NCI-H510A treated with DMSO at 0.1 percent for 48 hours (cell line): ENCODE measurements at regions not wholly inside any gene's neighbourhood (a gene's known extent, or its start where the extent isn't known, plus 50 kb on each side); places are given as distances from the start of the nearest gene placed in this dataset.
"Not testable (repeated sequence)": the region's sequence is repeated elsewhere in the genome, so short reads cannot be mapped to it uniquely, and the experiment has no call there.

Experiments
- DNase-seq: peaks from one replicate; lab custom pipeline; 2025; lab: John Stamatoyannopoulos, UW

DNA sequence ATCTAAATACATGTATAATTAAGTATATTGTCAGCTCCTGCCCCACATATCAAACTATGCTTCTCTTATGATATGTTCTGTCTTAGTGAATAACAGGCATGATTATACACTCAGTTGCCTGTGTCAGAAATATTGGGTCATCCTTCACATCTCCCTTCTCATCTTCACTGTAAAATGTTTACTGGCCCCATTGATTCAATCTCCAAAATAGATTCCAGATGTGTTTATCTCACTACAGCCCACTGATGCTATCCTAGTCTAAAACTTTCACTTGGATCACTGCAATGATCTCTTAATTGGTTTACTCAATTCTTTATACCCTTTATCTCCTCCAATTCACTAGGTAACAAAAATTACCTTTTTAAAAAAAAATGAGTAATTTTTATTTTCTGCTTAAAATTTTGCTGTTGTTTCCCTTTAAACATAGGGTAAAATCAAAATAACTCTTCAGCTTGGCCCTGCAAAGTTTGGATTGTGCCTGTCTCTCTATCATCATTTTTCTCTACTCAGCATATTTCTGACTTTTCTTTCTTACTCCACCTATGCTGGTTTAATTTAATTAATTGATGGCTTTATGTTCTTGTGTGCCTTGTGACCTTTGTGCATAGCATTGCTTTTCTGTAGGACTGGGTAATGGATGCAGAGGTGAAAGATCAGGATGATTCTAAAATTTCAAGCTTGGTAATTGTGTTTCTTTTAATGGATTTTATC lies 233.9 kb upstream of the FOXP2 start:
- DNase-seq = no peak

DNA sequence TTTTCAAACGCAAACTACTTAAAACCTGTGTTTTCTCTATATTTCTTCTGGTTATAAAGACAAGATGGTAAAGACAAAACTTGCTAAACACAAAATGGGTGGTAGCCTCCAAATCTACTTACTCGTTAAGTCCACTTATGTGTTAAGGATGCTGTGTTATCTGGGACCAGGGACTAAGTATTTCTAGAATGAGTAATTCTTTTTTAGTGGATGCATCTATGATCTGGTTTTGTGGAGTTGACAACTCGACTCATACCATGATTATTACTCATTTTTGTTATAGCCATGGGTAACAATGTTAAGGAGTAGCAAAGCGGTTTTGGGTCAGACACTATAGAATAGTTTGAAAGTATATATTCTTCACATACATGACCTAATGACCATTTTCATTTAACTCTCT lies 239.5 kb upstream of the FOXP2 start:
- no peak for DNase-seq

DNA sequence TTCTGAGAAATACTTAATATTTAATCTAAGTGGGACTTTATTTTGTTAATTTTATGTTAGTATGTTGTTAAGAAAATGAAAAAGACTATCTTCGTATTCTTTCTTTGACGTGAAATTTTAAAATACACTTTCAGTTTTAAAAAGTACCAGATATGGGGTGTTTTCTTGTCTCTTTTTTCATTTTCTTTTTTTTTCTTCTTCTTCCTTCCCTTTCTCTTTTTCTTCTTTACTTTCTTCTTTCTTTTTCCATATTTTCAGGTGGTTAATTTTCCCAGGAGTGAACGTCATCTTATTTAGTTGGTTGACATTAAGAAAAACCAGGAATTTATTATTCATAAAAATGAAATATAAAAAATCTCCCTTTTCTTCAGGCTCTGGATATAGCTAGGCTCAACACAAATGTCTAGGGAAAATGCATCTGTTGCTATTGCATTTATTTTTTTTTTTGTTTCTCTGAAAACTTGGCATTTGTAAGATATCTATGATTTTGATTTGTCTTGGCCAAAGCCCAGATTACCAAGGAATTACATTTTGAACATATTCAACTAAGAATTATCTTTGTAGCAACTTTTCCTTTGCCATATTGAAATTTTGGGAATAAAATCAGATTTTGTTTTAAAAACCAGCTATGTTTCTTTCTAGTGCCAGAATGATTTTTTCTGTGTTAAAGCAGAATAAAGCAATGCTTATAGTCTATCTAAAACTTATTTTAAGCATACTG lies 241.3 kb upstream of the FOXP2 start:
- no peak for DNase-seq

DNA sequence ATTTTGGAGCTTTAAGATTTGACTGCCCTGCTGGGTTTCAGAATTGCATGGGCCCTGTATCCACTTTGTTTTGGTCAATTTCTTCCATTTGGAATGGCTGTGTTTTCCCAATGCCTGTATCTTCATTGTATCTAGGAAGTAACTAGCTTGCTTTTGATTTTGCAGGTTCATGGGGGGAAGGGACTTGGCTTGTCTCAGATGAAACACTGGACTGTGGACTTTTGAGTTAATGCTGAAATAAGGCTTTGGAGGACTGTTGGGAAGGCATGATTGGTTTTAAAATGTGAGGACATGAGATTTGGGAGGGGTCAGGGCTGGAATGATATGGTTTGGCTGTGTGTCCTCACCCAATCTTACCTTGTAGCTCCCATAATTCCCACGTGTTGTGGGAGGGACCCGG lies 245.2 kb upstream of the FOXP2 start:
- not testable (repeated sequence) for DNase-seq

DNA sequence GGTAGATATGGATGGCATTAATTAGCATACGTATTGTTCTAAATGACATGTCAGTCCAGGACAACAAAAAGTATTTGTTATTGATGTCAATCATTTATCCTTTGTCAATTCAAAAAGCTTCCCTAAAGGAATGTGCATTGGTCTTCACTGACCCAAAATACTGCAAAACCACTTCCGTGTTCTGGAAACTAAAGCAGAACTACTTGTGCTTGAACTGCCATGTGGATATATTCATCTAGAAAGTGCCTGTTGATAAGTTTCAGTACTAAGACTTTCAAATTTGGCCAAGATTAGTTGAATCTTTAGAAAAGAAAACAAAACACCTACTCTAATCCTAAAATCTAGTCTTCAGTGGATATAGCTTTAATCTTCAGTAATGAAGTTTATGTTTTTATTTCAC lies 242.1 kb upstream of the PPP1R3A start:
- DNase-seq = no peak

DNA sequence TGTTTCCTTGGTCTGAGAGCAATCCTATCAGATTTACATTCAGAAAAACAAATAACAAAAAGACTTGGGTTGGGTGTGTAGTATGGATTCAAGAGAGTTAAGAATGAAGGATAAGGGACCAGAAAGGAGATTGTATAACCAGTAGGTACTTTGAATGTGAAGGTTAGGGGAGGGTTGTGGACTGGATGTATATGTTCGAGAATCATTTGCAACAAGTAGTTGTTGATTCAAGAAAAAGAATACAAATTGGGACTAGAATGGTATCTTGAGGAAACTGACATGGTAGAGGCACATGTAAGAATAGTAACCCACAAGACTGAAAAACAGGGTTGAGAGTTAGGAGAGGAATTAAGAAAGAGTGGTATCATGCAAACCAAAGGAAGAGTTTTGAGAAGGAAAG lies 240.0 kb upstream of the PPP1R3A start:
- no peak for DNase-seq

DNA sequence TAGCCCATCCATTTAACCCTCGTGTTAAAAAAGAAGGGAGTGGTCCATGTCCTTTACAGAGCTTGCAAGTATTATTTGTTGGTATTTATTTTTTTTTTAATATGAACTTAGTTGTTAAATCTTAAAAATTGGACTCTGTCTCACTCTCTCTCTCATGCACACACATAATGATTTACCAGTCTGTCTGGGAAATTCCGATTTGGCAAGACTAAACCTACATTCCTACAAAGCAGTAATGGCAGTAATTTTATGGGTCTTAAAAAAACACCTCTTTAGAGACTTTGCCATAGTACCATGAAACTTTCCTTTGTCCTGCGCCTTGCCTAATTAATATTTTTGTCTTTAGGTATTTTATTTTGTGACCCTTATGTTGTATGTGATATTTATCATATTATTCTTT lies 239.5 kb upstream of the PPP1R3A start:
- DNase-seq = no peak

DNA sequence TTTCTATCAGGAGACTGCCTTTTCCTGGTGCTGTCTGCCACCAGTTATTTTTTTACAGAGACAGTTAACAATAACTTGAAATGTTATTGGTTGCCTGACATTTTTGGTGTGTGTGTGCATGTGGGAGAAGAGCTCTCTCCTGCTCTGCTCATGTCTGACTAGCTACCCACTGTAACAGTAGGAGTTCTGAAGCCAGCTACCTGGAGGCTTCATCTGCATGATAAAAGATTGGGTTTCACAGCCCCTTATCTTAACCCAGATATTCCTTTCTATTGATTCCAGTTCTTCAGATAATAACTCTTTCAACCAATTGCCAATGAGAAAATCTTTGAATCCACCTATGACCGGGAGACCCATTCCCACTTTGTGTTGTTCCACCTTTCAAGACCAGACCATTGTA lies 237.4 kb upstream of the PPP1R3A start:
- no peak for DNase-seq

DNA sequence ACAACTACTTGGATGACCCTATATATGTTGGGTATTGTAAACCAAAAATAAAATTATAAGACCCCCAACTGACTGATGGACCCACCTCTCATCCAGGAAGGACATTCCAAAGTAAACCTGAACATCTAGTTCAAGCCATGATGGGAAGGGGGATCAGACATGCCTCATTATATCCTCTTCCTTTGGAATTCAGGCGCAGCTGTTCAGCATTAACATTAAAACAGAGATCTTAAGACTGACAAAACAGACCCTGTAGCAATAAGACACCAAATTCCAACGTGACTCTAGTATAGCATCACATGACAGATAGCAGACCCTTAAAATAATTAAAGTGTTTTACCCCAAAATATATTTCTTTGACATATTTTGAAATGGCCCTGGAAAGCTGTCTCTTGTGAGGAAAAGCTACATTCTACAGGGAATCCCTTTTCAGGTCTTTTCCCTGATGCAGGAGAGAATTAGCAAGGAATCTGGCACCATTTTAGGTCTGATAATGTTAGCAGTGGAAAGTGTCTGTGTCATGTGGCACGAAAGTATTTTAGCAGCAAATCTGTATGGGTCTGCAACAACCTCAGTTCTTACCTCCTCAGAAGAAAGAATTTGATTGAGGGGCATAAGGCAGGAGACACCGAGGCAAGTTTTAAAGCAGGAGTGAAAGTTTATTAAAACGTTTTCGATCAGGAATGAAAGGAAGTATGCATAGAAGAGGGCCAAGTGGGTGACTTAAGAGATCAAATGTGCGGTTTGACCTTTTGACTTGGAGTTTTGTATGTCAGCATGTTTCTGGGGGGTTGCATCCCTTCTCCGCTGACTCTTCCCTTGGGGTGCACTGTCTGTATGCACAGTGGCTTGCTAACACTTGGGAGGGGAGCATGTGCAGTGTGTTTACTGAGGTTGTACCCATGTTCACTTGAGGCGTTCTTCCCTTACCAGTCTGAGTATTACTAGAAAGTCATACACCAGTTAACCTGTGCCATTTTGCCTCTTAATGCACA lies 236.6 kb upstream of the PPP1R3A start:
- no peak for DNase-seq

DNA sequence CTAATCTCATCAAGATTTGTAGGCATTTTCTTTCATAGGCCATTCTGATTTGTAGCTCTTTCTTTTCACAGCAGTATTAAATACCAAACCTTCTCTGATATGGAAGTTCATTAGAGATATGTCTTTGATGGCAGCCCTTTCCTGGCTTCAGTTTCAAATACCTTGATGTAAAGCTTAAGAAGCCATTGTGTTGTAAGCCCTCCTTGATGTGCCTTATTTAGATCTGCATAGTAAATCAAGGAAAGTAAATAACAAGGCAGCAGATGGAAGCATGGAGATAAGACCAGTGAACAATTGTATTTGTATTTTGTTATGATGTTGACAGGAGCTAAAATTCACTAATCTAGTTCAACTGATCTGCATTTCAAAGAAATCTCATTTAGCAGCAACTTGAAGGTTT lies 234.9 kb upstream of the PPP1R3A start:
- no peak for DNase-seq

DNA sequence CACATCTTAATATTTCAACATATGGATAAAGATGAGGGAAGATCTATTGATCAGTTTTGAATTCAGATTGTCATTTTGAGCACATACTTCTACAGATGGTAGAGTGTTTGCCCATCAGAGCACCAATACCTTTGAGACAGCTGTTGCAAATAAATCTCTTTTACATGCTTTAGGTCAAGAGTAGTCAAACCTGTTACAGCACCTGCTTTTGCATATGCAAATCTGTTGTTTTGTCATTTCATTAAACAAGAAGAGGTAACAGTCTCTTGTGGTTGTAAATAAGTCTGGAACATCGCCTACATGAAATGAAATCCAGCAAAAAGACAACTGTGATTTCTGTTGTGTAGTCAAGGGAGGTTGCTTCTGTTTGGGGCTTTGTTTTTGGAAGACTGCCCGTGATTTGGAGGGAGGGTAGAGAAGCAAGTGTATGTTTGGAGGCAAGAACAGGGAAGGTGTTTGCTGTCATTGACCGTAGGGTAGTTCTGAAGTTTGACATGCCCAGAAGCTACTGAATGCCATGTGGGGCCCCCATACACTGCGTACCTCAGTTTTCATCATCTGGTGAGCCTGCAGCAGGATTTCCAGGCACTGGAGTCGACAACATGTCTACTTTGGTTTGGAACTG lies 233.6 kb upstream of the PPP1R3A start:
- no peak for DNase-seq

DNA sequence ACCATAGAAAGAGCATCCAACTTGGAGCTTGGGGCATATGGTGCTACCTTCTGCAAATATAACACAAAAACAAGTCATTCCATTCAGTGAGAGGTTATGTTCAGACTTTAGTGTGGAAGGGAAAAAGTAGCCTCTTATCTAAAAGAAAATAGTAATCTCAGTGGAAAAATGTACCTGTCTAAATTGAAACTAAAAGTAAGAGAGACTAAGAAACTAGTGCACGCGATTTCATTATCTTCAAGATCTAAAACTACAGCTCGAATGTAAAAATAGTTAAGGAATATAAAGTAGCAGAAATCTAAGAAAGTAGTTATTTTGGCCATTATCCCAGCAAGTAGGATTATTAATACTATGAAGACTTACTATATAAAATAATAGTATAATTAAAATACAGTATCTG lies 233.0 kb upstream of the PPP1R3A start:
- no peak for DNase-seq

DNA sequence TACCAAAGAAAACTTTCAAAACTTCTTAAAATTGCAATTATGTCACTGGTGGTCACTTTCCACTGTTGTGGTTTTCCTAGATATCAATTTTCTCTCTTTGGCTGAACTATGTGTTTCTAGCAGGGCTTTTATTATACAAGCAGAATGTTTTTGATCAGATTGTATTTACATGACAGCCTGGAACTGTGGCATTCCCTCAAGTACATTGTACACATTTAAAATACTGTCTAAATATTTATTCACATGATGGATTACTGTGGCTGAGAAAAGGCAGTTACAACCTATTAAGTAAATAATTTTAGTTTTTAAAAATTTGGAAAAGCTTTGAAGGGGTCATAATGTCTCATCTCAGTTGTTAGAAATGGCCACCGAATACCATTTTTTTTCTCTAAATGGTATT lies 231.9 kb upstream of the PPP1R3A start:
- DNase-seq = no peak

DNA sequence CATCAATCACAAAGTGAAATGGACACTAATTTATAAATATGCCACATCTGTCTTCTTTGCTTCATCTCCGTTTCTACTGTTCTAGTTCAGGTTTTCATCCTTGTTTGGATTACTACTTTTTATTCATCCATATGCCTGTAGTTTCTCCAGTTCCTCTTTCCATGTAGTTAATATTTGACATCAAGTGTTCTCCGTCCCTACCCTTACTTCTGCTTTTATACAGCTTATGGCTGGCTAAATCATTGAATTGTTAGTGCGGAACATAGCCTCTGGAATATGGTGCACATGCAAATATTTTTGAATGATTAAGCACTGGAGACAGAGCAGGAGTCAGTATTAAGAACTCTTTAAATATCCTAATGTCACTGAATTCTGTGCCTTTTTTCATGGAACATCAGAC lies 230.0 kb upstream of the PPP1R3A start:
- DNase-seq = no peak

DNA sequence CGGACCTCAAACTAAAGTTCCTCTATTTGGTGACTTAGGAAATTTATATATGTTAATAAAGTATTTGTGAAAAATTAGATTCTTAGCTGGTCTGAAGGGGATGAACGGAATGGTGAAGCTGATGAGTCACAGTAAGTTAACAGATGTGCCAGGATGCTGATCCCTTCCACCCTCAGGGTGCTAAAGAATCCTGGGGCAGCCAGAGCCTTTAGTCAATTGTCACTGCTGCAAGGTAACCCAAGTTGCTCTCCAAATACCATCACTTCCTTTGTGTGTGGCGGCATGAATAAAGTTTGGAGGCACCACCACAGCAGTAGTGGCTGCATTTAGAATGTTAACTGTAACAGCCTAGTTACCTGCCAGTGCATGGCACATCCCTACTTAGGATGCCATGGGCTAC lies 222.6 kb upstream of the PPP1R3A start:
- DNase-seq = no peak

DNA sequence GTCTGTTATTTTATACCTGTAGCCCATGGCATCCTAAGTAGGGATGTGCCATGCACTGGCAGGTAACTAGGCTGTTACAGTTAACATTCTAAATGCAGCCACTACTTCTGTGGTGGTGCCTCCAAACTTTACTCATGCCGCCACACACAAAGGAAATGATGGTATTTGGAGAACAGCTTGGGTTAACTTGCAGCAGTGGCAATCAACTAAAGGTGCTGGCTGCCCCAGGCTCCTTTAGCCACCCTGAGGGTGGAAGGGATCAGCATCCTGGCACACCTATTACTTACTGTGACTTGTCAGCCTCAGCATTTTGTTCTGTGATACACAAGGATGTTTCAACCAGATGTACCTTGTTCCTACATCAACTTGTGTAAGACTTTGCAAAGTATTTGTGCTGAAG lies 221.8 kb upstream of the PPP1R3A start:
- no peak for DNase-seq

DNA sequence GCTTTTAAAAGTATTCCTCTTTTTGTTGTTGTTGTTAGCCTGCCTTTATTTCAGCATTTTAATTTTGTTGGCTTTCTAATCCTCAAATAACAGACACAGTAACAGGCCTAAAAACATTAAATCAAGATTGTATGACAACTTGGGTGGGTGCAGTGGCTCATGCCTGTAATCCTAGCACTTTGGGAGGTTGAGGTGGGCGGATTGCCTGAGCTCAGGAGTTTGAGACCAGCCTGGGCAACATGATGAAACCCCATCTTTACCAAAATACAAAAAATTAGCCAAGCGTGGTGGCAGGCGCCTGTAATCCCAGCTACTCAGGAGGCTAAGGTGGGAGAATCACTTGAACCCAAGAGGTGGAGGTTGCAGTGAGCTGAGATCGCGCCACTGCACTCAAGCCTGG lies 220.9 kb upstream of the PPP1R3A start:
- DNase-seq = not testable (repeated sequence)

DNA sequence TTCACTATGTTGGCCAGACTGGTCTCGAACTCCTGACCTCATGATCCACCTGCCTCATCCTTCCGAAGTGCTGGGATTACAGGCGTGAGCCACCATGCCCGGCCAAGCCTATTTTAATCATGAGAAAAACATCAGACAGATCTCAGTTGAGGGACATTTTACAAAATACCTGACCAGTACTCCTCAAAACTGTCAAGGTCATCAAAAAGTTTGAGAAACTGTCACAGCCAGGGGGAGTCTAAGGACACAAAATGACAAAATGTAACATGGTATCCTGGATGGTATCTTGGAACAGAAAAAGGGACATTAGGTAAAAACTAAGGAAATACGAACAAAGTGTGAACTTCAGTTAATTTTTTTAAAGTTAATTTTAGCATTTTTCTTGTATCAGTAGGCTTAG lies 219.8 kb upstream of the PPP1R3A start:
- DNase-seq = no peak

DNA sequence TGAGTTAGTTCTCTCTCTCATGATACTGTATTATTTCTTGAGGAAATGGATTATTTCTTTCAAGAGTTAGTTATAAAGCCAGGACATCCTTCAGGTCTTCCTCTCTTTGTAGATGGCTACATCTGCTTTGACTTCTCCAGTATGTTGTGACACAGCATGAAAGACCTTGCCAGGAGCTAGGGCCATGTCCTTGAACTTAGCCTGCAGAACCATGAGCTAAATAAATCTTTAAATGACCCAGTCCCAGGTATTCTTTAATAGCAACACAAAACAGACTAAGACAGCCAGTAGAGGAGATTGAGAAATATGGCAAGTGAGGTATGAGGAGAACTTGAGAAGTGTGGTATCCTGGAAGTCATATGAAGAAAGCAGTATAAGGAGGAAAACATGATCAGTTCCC lies 214.9 kb upstream of the PPP1R3A start:
- DNase-seq = no peak

DNA sequence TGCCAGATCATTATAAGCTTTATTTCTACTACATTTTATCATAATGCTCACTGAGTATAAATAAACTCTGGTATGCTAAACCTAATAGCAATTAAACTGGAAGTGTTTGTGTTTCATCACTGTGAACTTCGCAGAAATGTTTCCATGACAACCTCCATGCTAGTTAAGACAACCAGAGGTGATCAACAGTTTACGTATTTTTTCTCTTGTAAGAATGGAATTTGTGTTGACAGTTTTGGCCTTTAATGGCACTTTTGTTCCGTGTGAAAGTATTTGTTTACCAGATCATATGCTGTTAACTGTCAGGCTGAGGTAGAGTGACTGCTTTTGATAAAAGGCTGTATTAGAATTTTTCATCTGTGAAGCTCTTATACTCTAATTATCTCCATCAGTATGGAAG lies 212.1 kb upstream of the PPP1R3A start:
- no peak for DNase-seq

DNA sequence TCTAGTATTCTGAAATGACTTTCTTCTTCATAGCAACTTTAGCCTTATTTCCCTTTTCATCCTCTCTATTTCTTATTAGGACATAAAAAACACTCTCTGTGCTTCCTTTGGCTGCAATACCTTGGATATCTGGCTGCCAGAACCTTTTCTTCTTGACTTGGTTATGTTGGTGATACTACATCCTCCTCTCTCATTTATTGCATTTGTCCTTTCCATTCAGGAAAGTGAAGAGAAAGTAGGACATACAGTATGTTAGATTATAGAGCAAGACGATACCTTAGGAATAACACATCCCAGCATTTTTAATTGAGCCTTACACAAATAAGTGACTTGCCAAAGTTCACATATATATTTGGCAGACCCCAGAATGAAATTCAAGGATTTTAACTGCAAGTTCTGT lies 210.1 kb upstream of the PPP1R3A start:
- no peak for DNase-seq

DNA sequence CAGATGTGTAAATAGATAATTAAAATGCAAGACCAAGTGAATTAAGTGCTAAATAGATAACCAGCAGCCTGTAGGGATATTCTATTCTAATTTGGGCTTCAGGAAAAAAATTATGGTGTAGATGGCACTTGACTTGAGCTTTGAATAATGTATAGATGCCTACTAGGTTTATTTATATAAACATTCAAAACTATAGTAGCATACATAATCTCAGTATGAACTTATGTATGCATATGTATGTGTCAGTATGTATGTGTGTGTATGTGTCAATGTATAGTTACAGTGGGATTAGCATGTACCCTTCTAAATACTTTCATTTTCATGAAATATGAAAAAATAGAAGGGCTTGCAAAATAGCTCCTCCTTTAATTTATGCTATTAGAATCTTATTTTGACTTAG lies 207.3 kb upstream of the PPP1R3A start:
- DNase-seq = no peak
